ENCODE measurements at regions not wholly inside any gene's neighbourhood (a gene's known extent, or its start where the extent isn't known, plus 50 kb on each side); places are given as distances from the start of the nearest gene placed in this dataset.

GRCh38 chr20:12276011-12276673 is 358.4 kb downstream of the BTBD3 start:
- DNase-seq (ENCODE audit: low read depth): no peak

GRCh38 chr20:12287575-12287974 is 369.9 kb downstream of the BTBD3 start:
- no peak for DNase-seq (ENCODE audit: low read depth)

- DNase-seq (ENCODE audit: low read depth): no peak
Observed at GRCh38 chr20:12289465-12289864, 371.8 kb downstream of the BTBD3 start.

GRCh38 chr20:12291386-12291785 is 373.7 kb downstream of the BTBD3 start:
- no peak for DNase-seq (ENCODE audit: low read depth)

- no peak for DNase-seq (ENCODE audit: low read depth)
Observed at GRCh38 chr20:12293900-12294299, 376.2 kb downstream of the BTBD3 start.

GRCh38 chr20:12294678-12295077 is 377.0 kb downstream of the BTBD3 start:
- DNase-seq (ENCODE audit: low read depth): no peak

- no peak for DNase-seq (ENCODE audit: low read depth)
Observed at GRCh38 chr20:12305188-12305950, 387.7 kb downstream of the BTBD3 start.

GRCh38 chr20:12306107-12306506 is 388.4 kb downstream of the BTBD3 start:
- DNase-seq (ENCODE audit: low read depth): no peak

GRCh38 chr20:12311094-12311865 is 393.6 kb downstream of the BTBD3 start:
- DNase-seq (ENCODE audit: low read depth): no peak

- no peak for DNase-seq (ENCODE audit: low read depth)
Observed at GRCh38 chr20:12315652-12316051, 398.0 kb downstream of the BTBD3 start.

GRCh38 chr20:12316794-12317193 is 399.1 kb downstream of the BTBD3 start:
- DNase-seq (ENCODE audit: low read depth): no peak

- DNase-seq (ENCODE audit: low read depth): no peak
Observed at GRCh38 chr20:12317433-12317832, 399.7 kb downstream of the BTBD3 start.

- no peak for DNase-seq (ENCODE audit: low read depth)
Observed at GRCh38 chr20:12318043-12318442, 400.4 kb downstream of the BTBD3 start.

- DNase-seq (ENCODE audit: low read depth): no peak
Observed at GRCh38 chr20:12321736-12322135, 404.0 kb downstream of the BTBD3 start.

GRCh38 chr20:12327205-12327604 is 409.5 kb downstream of the BTBD3 start:
- no peak for DNase-seq (ENCODE audit: low read depth)

GRCh38 chr20:12331236-12331635 is 413.5 kb downstream of the BTBD3 start:
- DNase-seq (ENCODE audit: low read depth): no peak

GRCh38 chr20:12337601-12338000 is 419.9 kb downstream of the BTBD3 start:
- DNase-seq (ENCODE audit: low read depth): no peak

- DNase-seq (ENCODE audit: low read depth): no peak
Observed at GRCh38 chr20:12345978-12346377, 428.3 kb downstream of the BTBD3 start.

- DNase-seq (ENCODE audit: low read depth): no peak
Observed at GRCh38 chr20:12353842-12354241, 436.1 kb downstream of the BTBD3 start.

- no peak for DNase-seq (ENCODE audit: low read depth)
Observed at GRCh38 chr20:12354725-12355124, 437.0 kb downstream of the BTBD3 start.

- no peak for DNase-seq (ENCODE audit: low read depth)
Observed at GRCh38 chr20:12355185-12355584, 437.5 kb downstream of the BTBD3 start.

GRCh38 chr20:12358006-12358654 is 440.4 kb downstream of the BTBD3 start:
- no peak for DNase-seq (ENCODE audit: low read depth)

GRCh38 chr20:12358655-12359009 is 440.9 kb downstream of the BTBD3 start:
- DNase-seq (ENCODE audit: low read depth): no peak

Measured in stimulated activated CD8-positive, alpha-beta memory T cell treated with anti-CD3 and anti-CD28 coated beads, Interleukin-12 subunit alpha, Interleukin-12 subunit beta, amount 100 ng/mL, for 1 hour (primary cell).